Small intestine (tissue), 7 donors: ENCODE measurements at regions not wholly inside any gene's neighbourhood (a gene's known extent, or its start where the extent isn't known, plus 50 kb on each side); places are given as distances from the start of the nearest gene placed in this dataset.

Source experiments
- DNase-seq, 2 donors: peaks; one replicate each; pipeline versions ENCODE4 v3.0.0 to v3.0.0-alpha.2; 2013
- FAIRE-seq: peaks from 2 replicates; lab custom pipeline; 2012; peaks lifted over from hg19 to GRCh38; lab: Jason Lieb, UNC
- H3K27ac ChIP-seq, 3 donors: one replicate each; pipeline ENCODE4 v1.5.1; 2013; ENCODE audit warnings: low read length in 2 of 3, mild to moderate bottlenecking in 2 of 3, control low read depth in 1 of 3, inconsistent platforms in 1 of 3, low read depth in 1 of 3, moderate library complexity in 1 of 3
- H3K27me3 ChIP-seq, 3 donors: one replicate each; pipeline ENCODE4 v1.6.1; 2013; ENCODE audit warnings: low read length in 3 of 3, inconsistent platforms in 1 of 3; ENCODE audit not compliant: control insufficient read depth in 3 of 3, insufficient read depth in 3 of 3
- H3K36me3 ChIP-seq, 3 donors: one replicate each; pipeline ENCODE4 v1.6.1; 2013; ENCODE audit warnings: low read length in 3 of 3, inconsistent platforms in 1 of 3, low read depth in 1 of 3, mild to moderate bottlenecking in 1 of 3, moderate library complexity in 1 of 3; ENCODE audit not compliant: control insufficient read depth in 3 of 3, insufficient read depth in 2 of 3
- H3K4me1 ChIP-seq, 3 donors: one replicate each; pipeline ENCODE4 v1.6.1; 2013; ENCODE audit warnings: low read length in 2 of 3, inconsistent platforms in 1 of 3, low read depth in 1 of 3, mild to moderate bottlenecking in 1 of 3, moderate library complexity in 1 of 3; ENCODE audit not compliant: control insufficient read depth in 3 of 3, insufficient read depth in 2 of 3
- H3K4me3 ChIP-seq, 3 donors: one replicate each; pipeline ENCODE4 v1.5.1; 2013; ENCODE audit warnings: low read length in 3 of 3, control low read depth in 1 of 3, inconsistent platforms in 1 of 3, low read depth in 1 of 3, mild to moderate bottlenecking in 1 of 3, moderate library complexity in 1 of 3
- H3K9me3 ChIP-seq, 2 donors: one replicate each; pipeline ENCODE4 v1.6.1; 2013; ENCODE audit warnings: low read depth in 1 of 2, low read length in 1 of 2; ENCODE audit not compliant: control insufficient read depth in 2 of 2, insufficient read depth in 1 of 2
- WGBS, 3 donors: extraction: QIAGEN DNeasy Blood & Tissue Kit; methylation state at CpG; one replicate each; pipeline ENCODE4 v1.1.7; 2013; 5-methylcytosine and 5-hydroxymethylcytosine counted together
- donor health status: healthy with polysubstance abuse.
- donor health status: control.
- donor health status: control.
- donor health status: Bipolar disorder and iron deficiency.
- donor health status: healthy.

DNA sequence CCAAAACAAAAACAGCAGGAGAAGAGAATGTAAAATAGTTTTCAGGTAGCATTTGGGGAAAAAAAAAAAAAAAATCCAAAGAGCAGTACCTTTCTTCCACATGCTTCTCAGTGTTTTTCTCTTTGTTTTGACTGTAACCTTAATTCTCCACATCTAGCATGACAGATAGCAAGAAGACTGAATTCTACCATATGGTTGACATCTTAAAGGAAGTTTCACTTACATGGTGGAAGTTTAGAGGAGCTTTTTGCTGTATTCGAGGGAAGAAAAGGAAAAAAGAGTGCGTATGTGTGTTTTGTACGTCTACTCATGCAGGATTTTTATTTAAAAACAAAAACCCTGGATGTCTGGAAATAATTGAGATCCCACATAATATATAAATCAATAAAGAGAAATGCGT lies 604.8 kb downstream of the CCDC171 start:
- H3K4me3 ChIP-seq: no peak overlapping the region
- peaks cover 0 to 12% (median 0%) of the 10 kb centered on the region in 3 donors for H3K27me3 ChIP-seq
- FAIRE-seq (no peak), DNase-seq (no peak)
- no peaks in the 10 kb centered on the region for H3K36me3 ChIP-seq
- 87 to 95% (median 89%) methylated on average over 4 of the region's 4 CpGs for WGBS, 3 donors
- H3K4me1 ChIP-seq: peaks cover 0 to 9% (median 0%) of the 10 kb centered on the region in 3 donors
- no peak overlapping the region for H3K27ac ChIP-seq
- H3K9me3 ChIP-seq: no peaks in the 10 kb centered on the region

DNA sequence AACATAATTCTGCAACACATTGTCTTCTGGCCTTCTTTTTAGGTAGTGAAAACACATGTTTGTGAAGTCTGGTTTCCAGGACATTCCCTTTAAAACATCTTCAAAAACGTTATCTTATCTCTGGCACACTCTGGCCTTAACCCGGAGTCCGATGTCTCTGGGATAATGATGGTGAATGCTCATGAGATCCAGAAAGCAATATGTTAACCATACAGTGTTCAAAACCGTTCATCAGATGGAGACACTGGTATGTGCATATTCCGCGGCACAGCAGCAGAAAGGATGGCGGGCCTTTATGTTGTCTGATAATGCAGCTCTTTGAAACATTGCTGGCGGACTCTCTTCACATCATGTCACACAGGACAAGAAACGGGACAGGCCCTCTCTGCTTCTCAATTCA lies 605.2 kb downstream of the CCDC171 start:
- Histone ChIP-seq H3K27me3 (peaks cover 0 to 9% (median 0%) of the 10 kb centered on the region in 3 donors), H3K27ac (no peak overlapping the region), H3K4me3 (no peak overlapping the region), H3K9me3 (no peaks in the 10 kb centered on the region), H3K4me1 (peaks cover 0 to 9% (median 0%) of the 10 kb centered on the region in 3 donors), H3K36me3 (no peaks in the 10 kb centered on the region)
- WGBS, 3 donors: 63 to 74% (median 70%) methylated on average over 9 of the region's 9 CpGs
- no peak for FAIRE-seq
- DNase-seq: no peak

DNA sequence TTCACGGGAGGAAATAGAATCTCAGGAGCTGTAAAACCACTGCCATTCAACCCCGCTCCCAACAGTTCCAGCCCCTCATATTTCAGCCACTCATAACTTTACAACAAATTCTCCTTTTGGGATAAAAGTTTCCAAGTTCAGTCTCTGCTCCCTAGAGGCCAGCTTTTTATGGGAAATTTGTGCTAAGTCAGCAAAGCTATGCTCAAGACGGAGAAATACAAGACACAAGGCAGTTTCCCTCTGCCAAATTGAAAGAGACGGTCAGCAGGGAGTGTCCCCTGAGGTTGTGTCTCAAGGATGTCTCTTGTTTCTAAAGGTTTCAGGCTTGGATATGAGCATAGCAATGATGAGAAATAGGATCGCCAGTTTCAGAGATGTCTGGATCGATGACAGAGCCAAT lies 608.6 kb downstream of the CCDC171 start:
- no peaks in the 10 kb centered on the region for H3K4me1 ChIP-seq
- H3K27me3 ChIP-seq: no peaks in the 10 kb centered on the region
- H3K27ac ChIP-seq: no peak overlapping the region
- DNase-seq (no peak), FAIRE-seq (no peak)
- WGBS, 3 donors: 85 to 92% (median 89%) methylated on average over 6 of the region's 6 CpGs
- no peak overlapping the region for H3K4me3 ChIP-seq
- no peaks in the 10 kb centered on the region for H3K9me3 ChIP-seq
- H3K36me3 ChIP-seq: no peaks in the 10 kb centered on the region

DNA sequence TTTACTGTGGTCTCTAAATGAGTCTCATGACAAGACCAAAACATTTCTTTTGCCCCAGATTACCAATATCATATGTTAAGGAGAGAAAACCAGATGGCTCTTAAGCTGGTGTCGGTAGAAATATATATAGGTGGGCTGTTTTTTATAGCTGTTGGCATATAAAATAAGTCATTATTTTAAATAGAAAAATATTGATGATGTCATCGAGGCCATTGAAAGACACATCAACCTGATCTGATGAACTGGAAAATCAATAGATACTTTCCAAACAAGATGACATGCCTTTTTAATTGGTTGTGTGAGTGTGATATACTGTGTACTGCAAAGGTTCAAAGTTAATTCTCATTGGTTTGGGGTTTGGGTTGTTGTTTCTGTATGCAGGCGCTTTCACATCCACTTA lies 617.3 kb downstream of the CCDC171 start:
- no peaks in the 10 kb centered on the region for H3K4me1 ChIP-seq
- 83 to 90% (median 89%) methylated on average over 3 of the region's 3 CpGs for WGBS, 3 donors
- H3K36me3 ChIP-seq: no peaks in the 10 kb centered on the region
- no peak for DNase-seq
- no peak for FAIRE-seq
- H3K27ac ChIP-seq: no peak overlapping the region
- H3K9me3 ChIP-seq: no peaks in the 10 kb centered on the region
- peaks cover 0 to 6% (median 0%) of the 10 kb centered on the region in 3 donors for H3K27me3 ChIP-seq
- no peak overlapping the region for H3K4me3 ChIP-seq

DNA sequence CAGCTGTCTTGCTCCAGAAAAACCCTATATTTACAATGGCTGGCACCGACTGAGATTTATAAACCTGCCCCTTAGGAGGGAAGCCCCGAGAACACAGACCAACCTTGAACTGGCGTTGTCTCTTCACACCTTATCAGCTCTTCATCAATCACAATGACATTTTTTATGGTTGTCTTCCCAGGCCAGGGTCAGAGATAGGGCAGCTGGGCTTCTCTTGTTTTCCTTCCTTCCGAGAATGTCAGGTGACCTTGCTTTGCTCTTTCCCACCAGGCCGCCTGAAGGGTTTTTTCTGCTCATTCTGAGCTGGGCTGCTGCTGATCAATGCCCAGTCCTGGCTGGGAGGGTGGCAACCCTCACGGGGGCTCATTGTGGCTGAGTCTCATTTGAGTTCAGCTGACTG lies 619.1 kb downstream of the CCDC171 start:
- H3K4me1 ChIP-seq: no peaks in the 10 kb centered on the region
- DNase-seq (no peak), FAIRE-seq (no peak)
- H3K9me3 ChIP-seq: no peaks in the 10 kb centered on the region
- WGBS, 3 donors: 23 to 46% (median 30%) methylated on average over 6 of the region's 6 CpGs
- H3K27ac ChIP-seq: no peak overlapping the region
- H3K4me3 ChIP-seq: no peak overlapping the region
- peaks cover 0 to 6% (median 0%) of the 10 kb centered on the region in 3 donors for H3K27me3 ChIP-seq
- no peaks in the 10 kb centered on the region for H3K36me3 ChIP-seq

DNA sequence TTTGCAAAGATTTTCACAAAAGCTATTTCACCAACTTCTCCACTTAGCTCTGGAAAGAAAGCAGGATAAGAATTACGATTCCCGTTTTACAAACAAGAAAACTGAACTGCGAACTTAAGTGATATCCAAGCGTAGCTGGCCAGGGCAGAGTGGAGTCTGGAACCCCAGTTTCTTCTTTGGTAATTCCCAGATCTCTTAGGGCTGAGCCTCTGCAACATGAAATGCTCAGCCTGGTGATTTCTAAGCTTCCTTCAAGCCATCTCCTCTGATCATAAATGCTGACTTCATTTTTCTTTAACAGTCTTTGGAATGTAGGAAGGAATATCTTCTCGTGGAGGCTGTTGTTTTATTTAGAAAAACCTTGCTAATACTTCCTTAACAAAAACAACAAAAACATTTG lies 620.0 kb downstream of the CCDC171 start:
- H3K27me3 ChIP-seq: peaks cover 0 to 6% (median 0%) of the 10 kb centered on the region in 3 donors
- H3K4me1 ChIP-seq: no peaks in the 10 kb centered on the region
- H3K27ac ChIP-seq: no peak overlapping the region
- H3K9me3 ChIP-seq: no peaks in the 10 kb centered on the region
- no peak for FAIRE-seq
- WGBS, 3 donors: 47 to 59% (median 55%) methylated on average over 5 of the region's 5 CpGs
- no peaks in the 10 kb centered on the region for H3K36me3 ChIP-seq
- DNase-seq: no peak
- H3K4me3 ChIP-seq: no peak overlapping the region

DNA sequence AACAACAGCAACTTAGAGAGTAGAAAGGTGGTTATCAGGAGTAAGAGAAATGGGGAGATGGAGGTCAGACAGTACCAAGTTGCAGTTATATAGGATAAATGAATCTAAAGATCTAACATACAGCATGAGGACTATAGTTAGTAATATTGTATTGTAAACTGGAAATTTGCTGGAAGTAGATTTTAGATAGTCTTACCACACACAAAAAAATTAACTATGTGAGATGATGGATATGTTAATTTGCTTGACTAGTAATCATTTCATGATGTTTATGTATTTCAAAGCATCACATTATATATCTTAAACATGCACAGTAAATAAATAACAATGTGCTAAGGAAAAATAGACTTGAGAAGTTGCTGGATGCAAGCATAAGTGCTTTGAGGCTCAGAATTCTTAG lies 622.1 kb downstream of the CCDC171 start:
- FAIRE-seq: no peak
- Histone ChIP-seq H3K27ac (no peak overlapping the region), H3K4me1 (no peaks in the 10 kb centered on the region)

DNA sequence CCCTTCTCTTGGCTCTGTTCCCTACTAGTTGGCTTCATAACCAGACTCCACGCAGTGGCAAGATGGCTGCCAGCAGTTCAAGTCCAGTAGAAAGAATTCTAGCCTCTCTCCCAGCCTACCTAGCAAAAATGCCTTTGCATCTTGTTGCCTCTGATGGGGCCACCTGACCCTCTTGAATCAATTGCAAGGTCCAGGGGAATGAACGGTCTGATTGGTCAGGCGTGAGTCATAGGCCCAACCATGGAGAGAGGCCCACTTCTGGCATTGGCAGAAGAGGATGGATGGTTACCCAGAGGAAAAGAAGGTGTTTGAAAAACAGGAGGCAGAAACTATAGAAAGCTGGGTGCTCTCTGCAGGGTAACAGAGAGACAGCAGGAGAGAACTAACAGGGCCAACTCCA lies 622.6 kb downstream of the CCDC171 start:
- Histone ChIP-seq H3K4me1 (no peaks in the 10 kb centered on the region), H3K36me3 (no peaks in the 10 kb centered on the region), H3K9me3 (no peaks in the 10 kb centered on the region), H3K27me3 (peaks cover 0 to 6% (median 2%) of the 10 kb centered on the region in 3 donors), H3K27ac (no peak overlapping the region), H3K4me3 (no peak overlapping the region)
- 78 to 86% (median 80%) methylated on average over 3 of the region's 3 CpGs for WGBS, 3 donors
- no peak for FAIRE-seq
- no peak for DNase-seq

More for the DNA sequence above, 622.1 kb downstream of the CCDC171 start:
- H3K4me3 ChIP-seq: no peak overlapping the region
- peaks cover 0 to 6% (median 2%) of the 10 kb centered on the region in 3 donors for H3K27me3 ChIP-seq
- no peak for DNase-seq
- H3K9me3 ChIP-seq: no peaks in the 10 kb centered on the region
- no peaks in the 10 kb centered on the region for H3K36me3 ChIP-seq

DNA sequence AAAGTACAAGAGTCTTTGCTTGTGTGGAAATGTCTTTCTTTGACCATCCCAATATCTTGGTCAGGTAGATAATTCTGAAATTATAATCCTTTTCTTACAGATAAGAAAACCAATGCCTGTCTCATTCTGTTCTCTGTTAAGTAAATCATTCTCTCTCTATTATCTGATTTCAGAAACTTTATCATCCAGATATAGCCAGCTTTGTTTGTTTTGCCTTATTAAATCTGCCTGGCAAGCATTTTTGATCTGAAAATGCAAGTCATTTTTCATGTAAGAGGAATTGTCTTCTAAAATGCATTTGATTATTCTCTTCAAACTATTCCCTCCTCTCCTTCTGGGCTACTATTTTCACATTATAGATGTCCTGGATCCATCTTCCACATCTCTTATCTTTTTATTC lies 625.5 kb downstream of the CCDC171 start:
- Histone ChIP-seq H3K36me3 (no peaks in the 10 kb centered on the region), H3K27me3 (peaks cover 0 to 2% (median 0%) of the 10 kb centered on the region in 3 donors), H3K9me3 (no peaks in the 10 kb centered on the region), H3K4me1 (no peaks in the 10 kb centered on the region), H3K27ac (no peak overlapping the region), H3K4me3 (no peak overlapping the region)
- FAIRE-seq (no peak), DNase-seq (no peak)
